ENCODE measurements at regions not wholly inside any gene's neighbourhood (a gene's known extent, or its start where the extent isn't known, plus 50 kb on each side); places are given as distances from the start of the nearest gene placed in this dataset.
"Not testable (repeated sequence)": the region's sequence is repeated elsewhere in the genome, so short reads cannot be mapped to it uniquely, and the experiment has no call there.

GRCh38 chr16:73427164-73427563 is 379.2 kb upstream of the ZFHX3 start:
- DNase-seq, result no peak

DNA sequence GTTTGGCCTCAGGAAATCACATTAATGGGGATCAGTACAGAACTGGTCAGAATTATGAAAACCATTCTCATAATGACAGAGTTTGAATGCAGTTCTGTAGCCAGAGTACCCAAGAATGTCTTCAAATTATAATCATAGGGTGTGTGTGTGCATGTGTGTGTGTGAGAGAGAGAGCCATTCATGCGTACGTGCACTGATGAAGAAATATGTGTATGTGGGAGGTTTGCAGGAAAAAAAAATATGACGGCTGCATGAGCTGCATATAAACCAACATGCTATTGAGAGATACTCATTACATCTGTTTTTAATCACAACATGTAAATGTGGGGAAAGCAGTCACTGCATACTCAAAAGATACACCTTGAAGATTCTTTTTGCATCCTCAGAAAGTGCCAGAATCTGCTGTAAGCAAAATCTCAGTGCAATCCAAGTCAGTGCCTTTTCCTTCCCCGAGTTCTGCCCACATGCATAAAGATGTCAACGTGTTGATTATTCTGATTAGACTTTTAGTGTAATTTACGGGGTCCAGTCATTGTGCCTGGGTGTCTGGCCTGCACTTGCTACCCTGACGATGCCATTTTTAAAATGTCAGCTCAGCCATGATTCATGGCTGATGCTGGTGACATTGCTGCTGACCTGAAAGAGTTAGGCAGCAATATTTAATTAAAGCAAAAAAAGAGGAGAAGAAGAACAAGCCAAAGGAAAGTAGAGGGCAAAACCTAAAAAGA is 378.7 kb upstream of the ZFHX3 start:
- no peak for DNase-seq

GRCh38 chr16:73420676-73421075 is 372.7 kb upstream of the ZFHX3 start:
- no peak for DNase-seq

- no peak for DNase-seq
Measured at GRCh38 chr16:73420244-73420643, 372.3 kb upstream of the ZFHX3 start.

GRCh38 chr16:73418691-73419090 is 370.8 kb upstream of the ZFHX3 start:
- DNase-seq, result no peak

DNA sequence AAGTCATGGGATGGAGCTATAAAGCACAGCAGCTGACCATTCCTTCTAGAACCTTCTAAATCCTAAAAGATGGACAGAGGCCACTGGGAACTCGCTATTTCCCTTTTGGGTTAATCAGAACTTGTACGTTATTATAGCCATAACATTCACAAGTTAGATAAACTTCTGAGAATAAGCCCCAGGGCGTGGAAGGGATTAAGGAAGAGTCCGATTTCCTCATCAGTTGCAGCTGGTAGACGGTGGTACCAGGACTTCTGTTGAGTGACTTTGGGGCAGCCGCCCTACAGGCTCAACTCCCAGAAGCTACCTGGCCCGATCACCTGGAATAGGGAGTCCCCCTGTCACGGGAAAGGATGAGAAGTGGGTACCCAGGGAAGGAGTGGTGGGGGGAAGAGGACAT is 370.1 kb upstream of the ZFHX3 start:
- no peak for DNase-seq

DNA sequence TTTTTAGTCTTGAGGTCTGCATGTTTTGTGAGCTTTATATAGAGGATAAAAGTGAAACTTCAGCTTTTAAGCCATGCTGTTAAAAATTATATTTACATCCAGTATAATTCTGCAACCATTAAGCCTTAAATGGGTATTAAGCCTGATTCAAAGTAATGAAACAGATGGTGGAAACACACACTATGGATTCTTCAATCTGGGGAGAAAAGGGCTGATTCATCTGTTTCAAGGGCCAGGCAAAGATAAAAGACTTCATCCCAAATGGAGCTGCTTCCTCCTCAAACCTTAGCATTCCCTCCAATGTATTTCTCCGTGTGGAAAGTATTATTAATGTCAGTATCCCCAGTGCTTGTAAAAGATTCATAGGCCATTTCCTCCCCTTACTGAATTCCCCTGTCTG is 367.4 kb upstream of the ZFHX3 start:
- DNase-seq, result no peak

GRCh38 chr16:73414638-73415037 is 366.7 kb upstream of the ZFHX3 start:
- no peak for DNase-seq

DNA sequence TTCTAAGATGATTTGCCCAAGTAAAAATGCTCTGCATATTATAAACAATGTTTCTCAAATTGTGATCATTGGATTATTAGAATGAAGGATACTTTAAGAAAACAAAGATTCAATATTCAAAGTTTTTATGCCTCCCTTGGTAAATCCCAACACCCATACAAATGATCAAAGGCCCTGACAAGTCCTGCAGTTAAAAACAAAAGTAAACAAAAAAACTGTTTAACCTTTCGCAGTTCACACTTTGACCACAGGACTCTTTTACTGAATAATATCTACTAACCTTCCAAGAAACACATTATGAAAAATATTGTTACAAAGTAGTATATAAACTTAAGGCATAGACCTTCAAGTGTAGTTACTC is 365.9 kb upstream of the ZFHX3 start:
- no peak for DNase-seq

- DNase-seq, result no peak
Measured at GRCh38 chr16:73413091-73413829, 365.3 kb upstream of the ZFHX3 start.

- no peak for DNase-seq
Measured at GRCh38 chr16:73412416-73412815, 364.5 kb upstream of the ZFHX3 start.

GRCh38 chr16:73408716-73409115 is 360.8 kb upstream of the ZFHX3 start:
- DNase-seq, result no peak

DNA sequence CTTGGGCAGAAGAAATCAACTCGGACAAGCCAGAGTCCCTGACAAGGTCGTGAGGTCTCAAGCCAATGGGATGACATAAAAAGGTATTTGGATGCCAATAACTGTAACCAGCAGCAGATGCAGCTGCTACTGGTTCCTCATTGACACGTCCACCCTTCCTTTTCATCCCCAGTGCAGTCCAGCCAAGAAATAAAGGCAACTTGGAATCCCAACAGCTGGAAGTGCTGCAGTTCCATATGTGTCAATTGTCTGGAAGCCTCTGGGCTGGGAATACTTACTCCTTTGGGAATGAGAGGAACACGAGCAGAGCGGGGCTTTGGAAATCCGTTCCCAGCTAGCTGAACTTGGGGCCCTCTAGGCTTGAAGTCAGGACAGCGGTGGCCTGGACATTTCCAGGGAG is 360.4 kb upstream of the ZFHX3 start:
- DNase-seq, result no peak

GRCh38 chr16:73405851-73406250 is 357.9 kb upstream of the ZFHX3 start:
- no peak for DNase-seq

- DNase-seq, result no peak
Measured at GRCh38 chr16:73404001-73404400, 356.1 kb upstream of the ZFHX3 start.

DNA sequence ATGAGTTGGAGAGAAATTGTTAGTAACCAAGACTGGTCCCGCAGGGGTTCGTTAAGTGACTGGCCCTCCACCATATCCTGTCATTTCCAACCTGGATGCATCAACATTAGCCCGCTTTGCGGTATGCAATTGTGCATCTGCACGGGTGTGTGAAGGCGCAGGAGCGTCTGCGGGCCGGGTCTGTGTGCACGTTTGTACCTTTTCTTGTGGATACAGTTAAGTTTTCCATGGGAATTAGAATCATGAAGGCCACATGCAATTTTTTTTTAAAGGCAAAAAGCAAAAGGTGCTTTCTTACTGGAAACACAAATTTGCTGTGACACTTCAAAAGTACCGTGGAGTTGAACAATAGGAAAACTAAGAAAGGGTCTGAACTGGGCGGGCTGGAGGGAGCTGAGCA is 355.4 kb upstream of the ZFHX3 start:
- no peak for DNase-seq

DNA sequence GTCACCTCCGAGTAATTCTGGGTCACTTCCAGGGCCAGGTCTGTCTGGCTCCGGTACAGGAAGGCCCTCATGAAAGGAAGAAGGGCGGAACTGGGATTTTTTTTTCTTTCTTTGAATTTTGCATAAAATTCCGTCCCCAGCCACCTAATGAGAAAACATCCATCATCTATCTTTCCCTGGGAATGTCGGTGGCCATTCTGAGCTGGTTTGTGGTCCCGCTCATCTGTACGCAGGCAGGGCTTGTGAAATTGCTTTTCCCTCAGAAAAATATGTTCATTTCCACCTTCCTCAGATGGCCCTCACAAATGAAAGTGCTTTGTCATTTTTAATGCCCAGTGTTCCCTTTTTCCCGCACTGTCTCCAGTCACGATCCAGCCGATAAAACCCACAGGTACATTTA is 353.0 kb upstream of the ZFHX3 start:
- no peak for DNase-seq

DNA sequence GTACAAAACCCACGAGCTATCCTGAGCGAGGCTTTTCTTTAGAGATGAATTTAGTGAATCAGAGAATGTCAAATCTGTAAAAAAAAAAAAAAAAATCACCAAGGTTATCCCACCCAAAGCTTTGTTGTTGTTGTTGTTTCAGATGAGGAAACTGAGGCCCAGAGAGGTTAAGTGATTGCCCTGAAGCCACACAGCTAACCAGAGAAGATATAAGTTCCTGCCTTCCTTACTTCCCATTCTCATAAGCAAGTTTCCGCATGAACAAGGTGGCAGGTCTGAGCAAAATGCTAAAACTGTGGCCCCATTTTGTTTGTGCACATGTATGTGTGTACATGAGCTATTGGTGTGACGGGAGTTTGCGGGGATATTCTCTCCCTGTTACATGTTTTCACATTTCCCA is 352.1 kb upstream of the ZFHX3 start:
- no peak for DNase-seq

DNA sequence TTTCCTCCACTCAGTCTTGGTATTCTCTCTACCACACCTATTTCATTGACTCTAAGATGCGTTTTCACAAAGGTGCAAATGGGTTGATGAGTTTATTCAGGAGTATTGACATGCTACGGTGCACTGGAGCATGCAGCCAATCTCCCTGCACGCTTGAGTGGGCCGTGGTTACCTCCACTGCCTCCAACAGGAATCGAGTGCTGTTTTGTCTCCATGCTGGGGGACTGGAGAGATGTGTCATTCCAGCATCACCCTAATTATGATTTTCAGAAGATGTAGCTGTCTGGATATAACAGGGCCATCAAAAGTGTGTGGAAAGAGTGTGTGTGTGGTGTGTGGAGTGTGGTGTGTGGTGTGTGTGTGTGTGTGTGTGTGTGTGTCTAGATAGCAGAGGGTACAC is 351.6 kb upstream of the ZFHX3 start:
- no peak for DNase-seq

GRCh38 chr16:73398604-73399003 is 350.7 kb upstream of the ZFHX3 start:
- DNase-seq, result not testable (repeated sequence)

DNA sequence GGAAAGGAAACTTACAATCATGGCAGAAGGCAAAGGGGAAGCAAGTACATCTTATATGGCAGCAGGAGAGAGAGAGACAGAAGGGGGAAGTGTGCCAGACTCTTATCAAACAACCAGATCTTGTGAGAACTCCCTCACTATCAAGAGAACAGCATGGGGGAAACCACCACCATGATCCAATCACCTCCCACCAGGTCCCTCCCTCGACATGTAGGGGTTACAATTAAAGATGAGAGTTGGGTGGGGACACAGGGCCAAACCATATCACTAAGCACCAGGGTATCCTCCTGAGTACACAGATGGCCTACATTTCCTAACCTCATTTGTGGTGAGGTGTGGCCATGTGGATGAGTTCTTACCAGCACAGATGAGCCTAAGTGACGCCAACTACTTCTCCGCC is 348.6 kb upstream of the ZFHX3 start:
- no peak for DNase-seq

- DNase-seq, result no peak
Measured at GRCh38 chr16:73390936-73391335, 343.0 kb upstream of the ZFHX3 start.

GRCh38 chr16:73390491-73390890 is 342.6 kb upstream of the ZFHX3 start:
- no peak for DNase-seq

DNA sequence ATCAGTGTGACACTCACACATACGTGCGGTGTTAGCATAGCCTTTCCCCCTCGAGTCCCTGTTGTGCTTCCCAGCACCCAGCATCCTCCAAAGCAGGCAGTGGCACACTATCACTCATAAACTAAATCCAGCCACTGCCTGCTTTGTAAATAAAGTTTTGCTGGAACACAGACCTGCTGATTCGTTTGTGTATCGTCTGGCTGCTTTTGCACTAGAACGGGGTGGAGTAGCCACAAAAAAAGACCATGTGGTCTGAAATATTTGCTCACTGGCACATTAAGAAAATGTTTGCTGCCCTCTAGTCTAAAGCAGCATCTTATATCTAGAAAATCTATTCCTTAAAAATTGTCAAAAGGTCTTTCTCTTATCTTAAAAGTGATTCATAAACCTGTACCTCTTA is 341.2 kb upstream of the ZFHX3 start:
- DNase-seq, result no peak

- no peak for DNase-seq
Measured at GRCh38 chr16:73387979-73388378, 340.1 kb upstream of the ZFHX3 start.

Measured in COR-L47 (cell line).